ENCODE measurements at regions not wholly inside any gene's neighbourhood (a gene's known extent, or its start where the extent isn't known, plus 50 kb on each side); places are given as distances from the start of the nearest gene placed in this dataset.

GRCh38 chr21:35428937-35429336 lies 379.8 kb upstream of the RUNX1 start:
- Histone ChIP-seq H3K4me1 (ENCODE audit: low read length) (no peaks in the 10 kb centered on the region), H2AFZ (ENCODE audit: low read length) (no peak overlapping the region), H4K20me1 (ENCODE audit: insufficient read depth, low read length) (no peaks in the 10 kb centered on the region), H3K9ac (ENCODE audit: low read length) (no peak overlapping the region), H3K9me3 (replicated peaks; ENCODE audit: insufficient read depth, low read length) (no peaks in the 10 kb centered on the region), H3K4me2 (ENCODE audit: low read depth, low read length) (no peak overlapping the region), H3K9me2 (replicated peaks; ENCODE audit: insufficient read depth, low read length) (no peaks in the 10 kb centered on the region), H3F3A (ENCODE audit: insufficient read depth, low read length) (no peaks in the 10 kb centered on the region), H3K79me2 (ENCODE audit: low read length) (no peaks in the 10 kb centered on the region), H3K27ac (ENCODE audit: low read length) (no peak overlapping the region), H3K27me3 (replicated peaks; ENCODE audit: insufficient read depth, low read length) (no peaks in the 10 kb centered on the region), H3K36me3 (replicated peaks; ENCODE audit: insufficient read depth, low read length) (no peaks in the 10 kb centered on the region), H3K4me3 (ENCODE audit: low read length) (no peak overlapping the region)
- DNase-seq, result no peak
- TF ChIP-seq EZH2phosphoT487 (IDR thresholded peaks at IDR 0.05; ENCODE audit: low read length) (no peak), EZH2 (optimal IDR thresholded peaks at IDR 0.05; ENCODE audit: low read depth, low read length) (no peak), CTCF (IDR thresholded peaks at IDR 0.05; ENCODE audit: low read length) (no peak)

DNA sequence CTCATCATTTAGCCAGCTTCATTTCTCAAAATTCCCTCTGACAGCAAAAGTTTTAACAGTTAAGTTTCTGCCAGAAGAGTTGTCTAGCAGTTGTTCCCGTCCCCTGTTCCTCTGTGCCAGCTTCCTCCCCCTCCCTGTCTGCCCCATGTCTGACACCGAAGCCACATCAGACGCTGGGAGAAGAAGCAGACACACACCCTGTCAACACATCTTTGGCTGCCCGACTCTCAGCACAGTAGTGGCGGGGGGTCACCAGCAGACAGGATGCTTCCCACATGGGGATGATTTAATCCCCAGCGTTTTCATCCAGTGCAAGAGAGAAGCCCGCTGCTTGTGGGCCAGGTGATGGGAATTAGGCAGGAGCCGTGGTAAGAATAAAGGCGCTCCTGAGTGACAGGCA lies 379.4 kb upstream of the RUNX1 start:
- H3K9ac ChIP-seq (ENCODE audit: low read length), result no peak overlapping the region

DNA sequence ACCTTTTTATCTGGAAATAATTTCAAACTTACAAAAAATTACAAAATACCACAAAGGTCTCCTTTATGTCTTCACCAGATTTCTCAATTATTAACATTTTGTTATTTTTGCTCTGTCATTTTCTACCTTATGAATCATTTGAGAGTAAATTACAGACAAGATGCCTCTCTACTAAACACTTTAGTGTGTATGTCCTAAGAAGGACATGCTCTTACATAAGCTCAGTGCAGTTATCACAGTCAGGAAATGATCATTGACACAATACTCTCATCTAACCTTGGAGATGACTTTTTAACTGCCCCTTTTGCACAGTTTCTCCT lies 378.9 kb upstream of the RUNX1 start:
- Histone ChIP-seq H3K36me3 (replicated peaks; ENCODE audit: insufficient read depth, low read length) (no peaks in the 10 kb centered on the region), H3K9me3 (replicated peaks; ENCODE audit: insufficient read depth, low read length) (no peaks in the 10 kb centered on the region), H3K4me2 (ENCODE audit: low read depth, low read length) (no peak overlapping the region), H3K79me2 (ENCODE audit: low read length) (no peaks in the 10 kb centered on the region), H3F3A (ENCODE audit: insufficient read depth, low read length) (no peaks in the 10 kb centered on the region), H3K9me2 (replicated peaks; ENCODE audit: insufficient read depth, low read length) (no peaks in the 10 kb centered on the region), H3K4me1 (ENCODE audit: low read length) (no peaks in the 10 kb centered on the region), H3K27me3 (replicated peaks; ENCODE audit: insufficient read depth, low read length) (no peaks in the 10 kb centered on the region), H3K4me3 (ENCODE audit: low read length) (no peak overlapping the region), H3K9ac (ENCODE audit: low read length) (no peak overlapping the region), H2AFZ (ENCODE audit: low read length) (no peak overlapping the region), H4K20me1 (ENCODE audit: insufficient read depth, low read length) (no peaks in the 10 kb centered on the region), H3K27ac (ENCODE audit: low read length) (no peak overlapping the region)
- TF ChIP-seq EZH2 (optimal IDR thresholded peaks at IDR 0.05; ENCODE audit: low read depth, low read length) (no peak), EZH2phosphoT487 (IDR thresholded peaks at IDR 0.05; ENCODE audit: low read length) (no peak), CTCF (IDR thresholded peaks at IDR 0.05; ENCODE audit: low read length) (no peak)
- no peak for DNase-seq

More for the DNA sequence above, 379.4 kb upstream of the RUNX1 start:
- no peak for DNase-seq
- no peaks in the 10 kb centered on the region for H3K9me2 ChIP-seq (replicated peaks; ENCODE audit: insufficient read depth, low read length)
- no peaks in the 10 kb centered on the region for H3K36me3 ChIP-seq (replicated peaks; ENCODE audit: insufficient read depth, low read length)
- H4K20me1 ChIP-seq (ENCODE audit: insufficient read depth, low read length), result no peaks in the 10 kb centered on the region
- H3K79me2 ChIP-seq (ENCODE audit: low read length), result no peaks in the 10 kb centered on the region
- no peak overlapping the region for H3K4me2 ChIP-seq (ENCODE audit: low read depth, low read length)
- no peak overlapping the region for H3K4me3 ChIP-seq (ENCODE audit: low read length)
- TF ChIP-seq EZH2 (optimal IDR thresholded peaks at IDR 0.05; ENCODE audit: low read depth, low read length) (no peak), CTCF (IDR thresholded peaks at IDR 0.05; ENCODE audit: low read length) (no peak)
- H3F3A ChIP-seq (ENCODE audit: insufficient read depth, low read length), result no peaks in the 10 kb centered on the region
- no peak overlapping the region for H3K27ac ChIP-seq (ENCODE audit: low read length)
- no peaks in the 10 kb centered on the region for H3K27me3 ChIP-seq (replicated peaks; ENCODE audit: insufficient read depth, low read length)
- no peaks in the 10 kb centered on the region for H3K4me1 ChIP-seq (ENCODE audit: low read length)
- H2AFZ ChIP-seq (ENCODE audit: low read length), result no peak overlapping the region
- no peaks in the 10 kb centered on the region for H3K9me3 ChIP-seq (replicated peaks; ENCODE audit: insufficient read depth, low read length)
